ENCODE measurements at regions not wholly inside any gene's neighbourhood (a gene's known extent, or its start where the extent isn't known, plus 50 kb on each side); places are given as distances from the start of the nearest gene placed in this dataset.
"Not testable (repeated sequence)": the region's sequence is repeated elsewhere in the genome, so short reads cannot be mapped to it uniquely, and the experiment has no call there.

DNA sequence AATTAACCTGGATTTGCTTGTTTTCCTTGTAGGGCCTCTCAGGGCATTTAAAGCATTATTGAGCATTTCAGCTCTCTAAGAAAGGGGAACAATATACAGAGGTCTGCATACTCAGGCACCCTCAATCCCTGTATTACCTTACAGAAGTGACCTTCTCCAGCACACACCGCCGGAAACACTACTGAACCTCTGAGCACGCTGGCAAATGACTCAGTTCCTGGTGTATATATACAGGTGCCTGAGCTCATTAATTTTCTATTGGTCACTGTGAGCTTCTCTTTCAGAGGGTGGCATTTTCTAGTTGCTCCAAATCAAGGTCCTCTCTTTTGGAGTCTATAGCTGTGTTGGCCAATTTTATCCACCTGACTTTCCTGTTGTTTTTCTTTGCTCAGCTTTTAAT lies 85.2 kb upstream of the COPS8 start:
- H3K27me3 ChIP-seq (replicated peaks; ENCODE audit: insufficient read depth, low read length) = no peaks in the 10 kb centered on the region
- no peak overlapping the region for H3K9ac ChIP-seq (ENCODE audit: low read length)
- no peaks in the 10 kb centered on the region for H4K20me1 ChIP-seq (ENCODE audit: insufficient read depth, low read length)
- DNase-seq = no peak
- no peaks in the 10 kb centered on the region for H3F3A ChIP-seq (ENCODE audit: insufficient read depth, low read length)
- no peak overlapping the region for H3K27ac ChIP-seq (ENCODE audit: low read length)
- TF ChIP-seq EZH2 (optimal IDR thresholded peaks at IDR 0.05; ENCODE audit: low read depth, low read length) (no peak), EZH2phosphoT487 (IDR thresholded peaks at IDR 0.05; ENCODE audit: low read length) (no peak), CTCF (IDR thresholded peaks at IDR 0.05; ENCODE audit: low read length) (no peak)
- H3K4me1 ChIP-seq (ENCODE audit: low read length) = no peaks in the 10 kb centered on the region
- no peak overlapping the region for H2AFZ ChIP-seq (ENCODE audit: low read length)
- H3K9me2 ChIP-seq (replicated peaks; ENCODE audit: insufficient read depth, low read length) = no peaks in the 10 kb centered on the region
- no peaks in the 10 kb centered on the region for H3K79me2 ChIP-seq (ENCODE audit: low read length)
- no peaks in the 10 kb centered on the region for H3K36me3 ChIP-seq (replicated peaks; ENCODE audit: insufficient read depth, low read length)
- no peak overlapping the region for H3K4me2 ChIP-seq (ENCODE audit: low read depth, low read length)
- H3K4me3 ChIP-seq (ENCODE audit: low read length) = no peak overlapping the region
- no peaks in the 10 kb centered on the region for H3K9me3 ChIP-seq (replicated peaks; ENCODE audit: insufficient read depth, low read length)

DNA sequence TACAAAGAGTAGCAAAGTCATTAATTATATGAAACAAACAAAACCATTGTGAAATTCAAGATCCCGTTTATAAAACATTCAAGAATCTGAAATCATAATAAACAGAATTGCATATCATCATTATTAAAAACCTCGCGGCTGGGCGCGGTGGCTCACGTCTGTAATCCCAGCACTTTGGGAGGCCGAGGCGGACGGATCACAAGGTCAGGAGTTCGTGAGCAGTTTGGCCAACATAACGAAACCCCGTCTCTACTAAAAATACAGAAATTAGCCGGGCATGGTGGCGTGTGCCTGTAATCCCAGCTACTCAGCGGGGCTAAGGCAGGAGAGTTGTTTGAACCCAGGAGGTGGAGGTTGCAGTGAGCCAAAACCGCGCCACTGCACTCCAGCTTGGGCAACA lies 80.3 kb upstream of the COPS8 start:
- H3K9ac ChIP-seq (ENCODE audit: low read length); H3K9me3 ChIP-seq (replicated peaks; ENCODE audit: insufficient read depth, low read length); DNase-seq; H3K4me2 ChIP-seq (ENCODE audit: low read depth, low read length); H3K4me1 ChIP-seq (ENCODE audit: low read length); H2AFZ ChIP-seq (ENCODE audit: low read length); H3K79me2 ChIP-seq (ENCODE audit: low read length); H3K9me2 ChIP-seq (replicated peaks; ENCODE audit: insufficient read depth, low read length); H4K20me1 ChIP-seq (ENCODE audit: insufficient read depth, low read length); H3K4me3 ChIP-seq (ENCODE audit: low read length); H3F3A ChIP-seq (ENCODE audit: insufficient read depth, low read length); H3K36me3 ChIP-seq (replicated peaks; ENCODE audit: insufficient read depth, low read length); H3K27ac ChIP-seq (ENCODE audit: low read length); H3K27me3 ChIP-seq (replicated peaks; ENCODE audit: insufficient read depth, low read length): not testable (repeated sequence)

DNA sequence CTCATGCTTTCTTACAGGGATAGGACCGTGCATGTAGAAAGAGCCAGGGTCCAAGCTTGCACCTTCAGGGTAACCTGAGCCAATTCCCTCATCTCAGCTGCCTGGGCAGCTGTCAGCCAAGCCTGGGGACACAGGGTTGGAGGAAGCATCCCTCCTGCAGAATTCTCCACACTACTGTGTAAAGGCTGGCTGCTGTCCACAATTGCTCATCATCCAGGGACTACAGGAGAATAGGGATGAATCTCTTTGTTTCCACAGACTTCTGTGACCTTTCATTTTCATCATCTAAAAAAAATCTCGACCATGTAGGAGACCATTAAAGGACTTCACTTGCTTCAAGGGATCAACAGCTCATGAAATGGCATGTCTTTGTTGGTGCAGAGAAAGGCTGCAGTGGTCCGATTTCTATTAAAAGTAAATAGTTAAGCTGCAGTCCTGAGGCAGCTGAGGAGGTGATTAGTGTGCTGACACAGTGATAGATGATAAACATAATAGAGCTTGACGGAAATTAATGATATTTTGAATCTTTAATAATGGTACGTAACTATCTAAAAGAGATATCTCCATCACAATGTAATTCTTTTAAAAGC lies 74.4 kb upstream of the COPS8 start:
- no peaks in the 10 kb centered on the region for H4K20me1 ChIP-seq (ENCODE audit: insufficient read depth, low read length)
- no peak overlapping the region for H3K27ac ChIP-seq (ENCODE audit: low read length)
- TF ChIP-seq EZH2phosphoT487 (IDR thresholded peaks at IDR 0.05; ENCODE audit: low read length) (no peak), EZH2 (optimal IDR thresholded peaks at IDR 0.05; ENCODE audit: low read depth, low read length) (no peak), CTCF (IDR thresholded peaks at IDR 0.05; ENCODE audit: low read length) (no peak)
- H3K4me1 ChIP-seq (ENCODE audit: low read length) = no peaks in the 10 kb centered on the region
- H3K4me3 ChIP-seq (ENCODE audit: low read length) = no peak overlapping the region
- no peak for DNase-seq
- H3K36me3 ChIP-seq (replicated peaks; ENCODE audit: insufficient read depth, low read length) = no peaks in the 10 kb centered on the region
- H3K9ac ChIP-seq (ENCODE audit: low read length) = no peak overlapping the region
- no peaks in the 10 kb centered on the region for H3K9me3 ChIP-seq (replicated peaks; ENCODE audit: insufficient read depth, low read length)
- H3K4me2 ChIP-seq (ENCODE audit: low read depth, low read length) = no peak overlapping the region
- H3K27me3 ChIP-seq (replicated peaks; ENCODE audit: insufficient read depth, low read length) = no peaks in the 10 kb centered on the region
- H2AFZ ChIP-seq (ENCODE audit: low read length) = no peak overlapping the region
- H3F3A ChIP-seq (ENCODE audit: insufficient read depth, low read length) = no peaks in the 10 kb centered on the region
- no peaks in the 10 kb centered on the region for H3K9me2 ChIP-seq (replicated peaks; ENCODE audit: insufficient read depth, low read length)
- H3K79me2 ChIP-seq (ENCODE audit: low read length) = no peaks in the 10 kb centered on the region

GRCh38 chr2:237012004-237012403 lies 73.7 kb upstream of the COPS8 start:
- Histone ChIP-seq H3K9me3 (replicated peaks; ENCODE audit: insufficient read depth, low read length) (no peaks in the 10 kb centered on the region), H3F3A (ENCODE audit: insufficient read depth, low read length) (no peaks in the 10 kb centered on the region), H4K20me1 (ENCODE audit: insufficient read depth, low read length) (no peaks in the 10 kb centered on the region), H2AFZ (ENCODE audit: low read length) (no peak overlapping the region), H3K9ac (ENCODE audit: low read length) (no peak overlapping the region), H3K4me3 (ENCODE audit: low read length) (no peak overlapping the region), H3K9me2 (replicated peaks; ENCODE audit: insufficient read depth, low read length) (no peaks in the 10 kb centered on the region), H3K79me2 (ENCODE audit: low read length) (no peaks in the 10 kb centered on the region), H3K4me2 (ENCODE audit: low read depth, low read length) (no peak overlapping the region), H3K36me3 (replicated peaks; ENCODE audit: insufficient read depth, low read length) (no peaks in the 10 kb centered on the region), H3K27ac (ENCODE audit: low read length) (no peak overlapping the region), H3K27me3 (replicated peaks; ENCODE audit: insufficient read depth, low read length) (no peaks in the 10 kb centered on the region), H3K4me1 (ENCODE audit: low read length) (no peaks in the 10 kb centered on the region)
- TF ChIP-seq CTCF (IDR thresholded peaks at IDR 0.05; ENCODE audit: low read length) (no peak), EZH2phosphoT487 (IDR thresholded peaks at IDR 0.05; ENCODE audit: low read length) (no peak), EZH2 (optimal IDR thresholded peaks at IDR 0.05; ENCODE audit: low read depth, low read length) (no peak)
- no peak for DNase-seq
